GM23248 (cell line): ENCODE measurements at regions not wholly inside any gene's neighbourhood (a gene's known extent, or its start where the extent isn't known, plus 50 kb on each side); places are given as distances from the start of the nearest gene placed in this dataset.

Experiments
- DNase-seq: peaks from one replicate; pipeline ENCODE4 v3.0.0-alpha.2; 2015
- H2AFZ ChIP-seq: fragments of 200-600 bp; sonication (generic); 2 replicates; pipeline ENCODE4 v1.6.1; 2016; ENCODE audit warnings: antibody characterized with exemption
- H3F3A ChIP-seq: fragments of 200-600 bp; sonication (generic); 2 replicates; pipeline ENCODE4 v1.6.1; 2016; ENCODE audit warnings: mild to moderate bottlenecking, antibody characterized with exemption, mixed run types; ENCODE audit not compliant: insufficient read depth
- H3K27ac ChIP-seq: fragments of 200-600 bp; sonication (generic); 2 replicates; pipeline ENCODE4 v1.5.1; 2016; ENCODE audit warnings: mild to moderate bottlenecking
- H3K27me3 ChIP-seq: fragments of 200-600 bp; sonication (generic); replicated peaks from 2 replicates; pipeline ENCODE4 v1.6.1; 2016; ENCODE audit warnings: mild to moderate bottlenecking; ENCODE audit not compliant: insufficient read depth
- H3K36me3 ChIP-seq: fragments of 200-600 bp; sonication (generic); 2 replicates; pipeline ENCODE4 v1.6.1; 2016; ENCODE audit warnings: low read depth, mild to moderate bottlenecking
- H3K4me1 ChIP-seq: fragments of 200-600 bp; sonication (generic); 2 replicates; pipeline ENCODE4 v1.6.1; 2016; ENCODE audit warnings: mild to moderate bottlenecking; ENCODE audit not compliant: insufficient read depth
- H3K4me2 ChIP-seq: fragments of 200-600 bp; sonication (generic); one replicate; pipeline ENCODE4 v1.6.1; 2016; ENCODE audit warnings: mild to moderate bottlenecking; ENCODE audit not compliant: unreplicated experiment
- H3K4me3 ChIP-seq: fragments of 200-600 bp; sonication (generic); 2 replicates; pipeline ENCODE4 v1.5.1; 2016; ENCODE audit warnings: mild to moderate bottlenecking
- H3K79me2 ChIP-seq: fragments of 200-600 bp; sonication (generic); 2 replicates; pipeline ENCODE4 v1.6.1; 2016; ENCODE audit warnings: mild to moderate bottlenecking; ENCODE audit not compliant: insufficient read depth
- H3K9ac ChIP-seq: fragments of 200-600 bp; sonication (generic); 2 replicates; pipeline ENCODE4 v1.6.1; 2016; ENCODE audit warnings: mild to moderate bottlenecking
- H3K9me2 ChIP-seq: fragments of 200-600 bp; sonication (generic); 2 replicates; pipeline ENCODE4 v1.6.1; 2016; ENCODE audit warnings: mixed run types, mild to moderate bottlenecking, moderate library complexity; ENCODE audit not compliant: insufficient read depth
- H3K9me3 ChIP-seq: fragments of 200-600 bp; sonication (generic); one replicate; pipeline ENCODE4 v1.6.1; 2017; ENCODE audit warnings: low read depth
- H4K20me1 ChIP-seq: fragments of 200-600 bp; sonication (generic); 2 replicates; pipeline ENCODE4 v1.6.0; 2016; ENCODE audit not compliant: insufficient read depth
- EZH2 ChIP-seq: fragments of 200-600 bp; sonication (generic); IDR thresholded peaks from 2 replicates; pipeline ENCODE4 v1.6.1; 2018; ENCODE audit warnings: antibody characterized with exemption, mild to moderate bottlenecking; ENCODE audit not compliant: insufficient read depth, poor library complexity, severe bottlenecking
- EZH2phosphoT487 ChIP-seq: fragments of 200-600 bp; sonication (generic); IDR thresholded peaks from 2 replicates; pipeline ENCODE4 v1.6.1; 2018; ENCODE audit warnings: antibody characterized with exemption, moderate library complexity, mild to moderate bottlenecking, low read depth; ENCODE audit not compliant: insufficient read depth
- WGBS, 2 experiments: methylation state at CpG; one replicate each; pipeline ENCODE4 v1.1.6; 2015 to 2017; ENCODE audit warnings: low lambda C conversion rate in 2 of 2, low coverage in 1 of 2; ENCODE audit errors: missing lambda C conversion rate in 2 of 2; 5-methylcytosine and 5-hydroxymethylcytosine counted together
- in situ Hi-C: fragments of 300-500 bp; cut with MboI; formaldehyde crosslinking; loops from 2 replicates; pipeline ENCODE4 v1.15.0; 2020

DNA sequence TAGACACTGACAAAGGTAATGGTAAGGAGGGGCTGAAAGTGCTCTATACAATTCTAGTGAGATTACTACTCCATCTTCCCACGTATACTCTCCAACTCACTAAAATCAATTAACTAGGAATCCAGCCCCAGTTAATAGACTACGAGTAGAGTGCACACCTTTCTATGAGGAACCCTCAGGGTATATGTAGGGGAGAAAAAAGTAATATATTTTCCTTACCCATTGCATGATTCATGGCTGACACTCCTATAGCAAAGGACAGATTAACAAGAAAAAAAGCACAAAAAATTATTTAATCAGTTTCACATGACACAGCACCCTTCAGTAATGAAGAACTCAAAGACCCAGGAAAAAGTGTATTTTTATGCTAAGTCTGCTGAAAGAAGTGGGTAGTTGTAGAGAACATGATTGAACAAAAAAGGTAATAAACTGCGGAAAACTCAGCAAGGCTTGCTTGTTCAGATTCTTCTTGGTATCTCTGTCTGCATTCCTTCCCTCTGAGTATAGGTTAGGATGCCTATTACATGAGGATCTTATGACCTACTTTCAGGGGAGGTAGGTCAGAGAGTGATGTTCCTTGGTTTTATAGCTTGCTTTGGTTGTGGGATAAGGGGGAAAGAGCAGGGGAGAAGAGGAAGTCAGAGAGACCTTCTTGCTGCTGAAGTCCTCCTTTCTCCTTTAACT, 342.0 kb upstream of the DLGAP1 start:
- H3K36me3 ChIP-seq: no peaks in the 10 kb centered on the region
- WGBS, 2 experiments: 10 to 13% methylated on average over 3 of the region's 3 CpGs
- no peak overlapping the region for H3K4me2 ChIP-seq
- in situ Hi-C loops: no loop called here
- DNase-seq: no peak
- H3K4me3 ChIP-seq: no peak overlapping the region
- H3F3A ChIP-seq: no peaks in the 10 kb centered on the region
- TF ChIP-seq EZH2 (no peak), EZH2phosphoT487 (no peak)
- no peak overlapping the region for H3K27ac ChIP-seq
- H3K9me3 ChIP-seq: no peaks in the 10 kb centered on the region
- no peaks in the 10 kb centered on the region for H4K20me1 ChIP-seq
- H3K4me1 ChIP-seq: no peaks in the 10 kb centered on the region
- H3K9ac ChIP-seq: no peak overlapping the region
- no peaks in the 10 kb centered on the region for H3K27me3 ChIP-seq
- no peaks in the 10 kb centered on the region for H3K79me2 ChIP-seq
- H2AFZ ChIP-seq: no peak overlapping the region
- no peaks in the 10 kb centered on the region for H3K9me2 ChIP-seq

DNA sequence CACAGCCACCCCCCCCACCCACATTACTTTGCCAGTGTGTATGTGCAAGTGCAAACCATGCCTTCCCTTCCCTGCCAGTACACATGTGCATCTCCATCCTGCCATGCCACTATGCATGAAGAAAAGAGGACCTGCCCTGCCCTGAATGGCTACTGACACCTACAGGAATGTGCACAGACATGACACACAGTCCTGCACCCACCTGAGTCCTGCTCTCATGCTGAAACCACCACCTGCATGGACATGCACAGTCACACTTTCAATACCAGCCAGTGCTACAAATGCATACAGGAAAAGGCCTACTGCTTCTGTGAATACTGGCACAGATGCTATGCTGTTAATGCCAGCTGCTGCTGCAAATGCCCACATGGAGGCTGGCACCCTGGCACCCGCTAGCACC, 334.4 kb upstream of the DLGAP1 start:
- Histone ChIP-seq H2AFZ (no peak overlapping the region), H3K36me3 (no peaks in the 10 kb centered on the region), H3K4me2 (no peak overlapping the region), H4K20me1 (no peaks in the 10 kb centered on the region), H3K4me3 (no peak overlapping the region), H3K9me3 (no peaks in the 10 kb centered on the region), H3K9me2 (no peaks in the 10 kb centered on the region), H3K9ac (no peak overlapping the region), H3K27me3 (no peaks in the 10 kb centered on the region), H3K27ac (no peak overlapping the region), H3K4me1 (no peaks in the 10 kb centered on the region), H3F3A (no peaks in the 10 kb centered on the region), H3K79me2 (no peaks in the 10 kb centered on the region)
- in situ Hi-C loops: no loop called here
- no peak for DNase-seq
- 9 to 38% methylated on average over 1 of the region's 1 CpG for WGBS, 2 experiments
- TF ChIP-seq EZH2phosphoT487 (no peak), EZH2 (no peak)

DNA sequence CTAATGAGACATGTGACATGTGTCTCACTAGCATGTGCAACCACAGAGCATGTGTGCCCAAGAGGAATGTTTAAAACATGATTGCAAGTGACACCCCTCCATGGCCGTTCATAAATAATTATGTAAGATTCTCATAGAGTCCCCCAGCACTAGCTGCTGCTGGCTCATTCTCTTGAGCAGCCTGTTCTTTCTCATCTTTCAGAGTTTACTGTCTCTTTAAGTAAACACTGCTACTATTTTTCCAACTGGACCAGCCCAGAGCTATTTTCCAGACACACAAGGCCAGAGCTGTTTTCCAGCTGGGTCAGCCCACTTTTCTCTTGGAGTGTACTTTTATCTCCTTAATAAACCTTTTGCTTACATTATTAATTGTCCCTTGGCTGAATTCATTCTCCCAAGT, 326.8 kb upstream of the DLGAP1 start:
- no peaks in the 10 kb centered on the region for H3K27me3 ChIP-seq
- H3K4me2 ChIP-seq: no peak overlapping the region
- no peaks in the 10 kb centered on the region for H3K79me2 ChIP-seq
- H4K20me1 ChIP-seq: no peaks in the 10 kb centered on the region
- no peak overlapping the region for H2AFZ ChIP-seq
- no peaks in the 10 kb centered on the region for H3F3A ChIP-seq
- no peaks in the 10 kb centered on the region for H3K36me3 ChIP-seq
- in situ Hi-C loops: no loop called here
- WGBS, 2 experiments: 0 to 6% methylated on average over 1 of the region's 1 CpG
- DNase-seq: no peak
- no peak overlapping the region for H3K4me3 ChIP-seq
- H3K4me1 ChIP-seq: no peaks in the 10 kb centered on the region
- H3K9me3 ChIP-seq: no peaks in the 10 kb centered on the region
- H3K9ac ChIP-seq: no peak overlapping the region
- no peak for TF ChIP-seq EZH2
- no peak for TF ChIP-seq EZH2phosphoT487
- no peaks in the 10 kb centered on the region for H3K9me2 ChIP-seq
- no peak overlapping the region for H3K27ac ChIP-seq

DNA sequence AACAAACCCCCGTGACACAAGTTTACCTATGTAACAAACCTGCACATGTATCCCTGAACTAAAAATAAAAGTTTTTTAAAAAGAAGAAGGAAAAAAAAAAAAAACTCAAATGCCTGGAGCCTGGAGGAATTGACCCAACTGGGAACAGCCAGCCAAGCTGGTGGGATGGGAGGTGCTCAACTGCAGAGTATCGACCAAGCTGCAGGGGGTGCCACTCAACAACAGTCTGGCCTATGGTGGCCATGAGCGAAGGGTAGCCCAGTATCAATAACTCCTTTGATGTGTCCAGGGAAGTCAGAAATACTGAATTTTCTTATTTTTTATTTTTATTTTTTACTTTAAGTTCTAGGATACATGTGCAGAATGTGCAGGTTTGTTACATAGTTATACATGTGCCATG, 310.3 kb upstream of the DLGAP1 start:
- TF ChIP-seq EZH2: no peak
- no peak for TF ChIP-seq EZH2phosphoT487
- no peak overlapping the region for H3K4me3 ChIP-seq
- H3K9me3 ChIP-seq: peaks cover 3% of the 10 kb centered on the region
- in situ Hi-C loops: no loop called here
- no peaks in the 10 kb centered on the region for H3K36me3 ChIP-seq
- H3K27me3 ChIP-seq: no peaks in the 10 kb centered on the region
- no peak overlapping the region for H2AFZ ChIP-seq
- no peaks in the 10 kb centered on the region for H3K4me1 ChIP-seq
- whole genome bisulfite sequencing, 2 experiments: 29 to 41% methylated on average over 3 of the region's 3 CpGs
- no peaks in the 10 kb centered on the region for H3K9me2 ChIP-seq
- no peak for DNase-seq
- H3K27ac ChIP-seq: no peak overlapping the region
- H3K79me2 ChIP-seq: no peaks in the 10 kb centered on the region
- H3F3A ChIP-seq: no peaks in the 10 kb centered on the region
- no peak overlapping the region for H3K9ac ChIP-seq
- H3K4me2 ChIP-seq: no peak overlapping the region
- H4K20me1 ChIP-seq: no peaks in the 10 kb centered on the region

DNA sequence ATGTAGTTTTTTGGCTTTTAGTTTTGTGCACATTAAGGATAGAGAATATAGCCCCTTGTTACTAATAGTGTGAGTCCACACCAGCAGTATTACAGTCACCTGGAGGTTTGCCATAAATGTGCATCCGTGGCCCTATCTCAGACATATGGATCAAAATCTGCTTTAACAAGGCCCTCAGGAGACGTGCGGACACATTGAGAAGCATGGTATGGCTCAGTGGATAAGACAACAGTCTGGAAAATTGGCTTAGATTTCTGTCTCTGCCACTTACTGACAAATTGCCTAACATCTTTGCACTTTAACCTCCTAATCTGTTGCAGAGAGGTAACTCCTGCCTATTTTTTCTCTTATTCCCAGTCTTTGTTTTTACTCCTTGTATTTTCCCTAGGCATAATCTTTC, 307.2 kb upstream of the DLGAP1 start:
- H3K27ac ChIP-seq: no peak overlapping the region
- H2AFZ ChIP-seq: no peak overlapping the region
- no peak overlapping the region for H3K4me3 ChIP-seq
- H3K4me2 ChIP-seq: no peak overlapping the region
- H3K9me2 ChIP-seq: no peaks in the 10 kb centered on the region
- DNase-seq: no peak
- no peak overlapping the region for H3K9ac ChIP-seq
- no peaks in the 10 kb centered on the region for H3F3A ChIP-seq
- no peaks in the 10 kb centered on the region for H3K4me1 ChIP-seq
- H3K79me2 ChIP-seq: no peaks in the 10 kb centered on the region
- H3K27me3 ChIP-seq: no peaks in the 10 kb centered on the region
- peaks cover 3% of the 10 kb centered on the region for H3K9me3 ChIP-seq
- in situ Hi-C loops: no loop called here
- H4K20me1 ChIP-seq: no peaks in the 10 kb centered on the region
- WGBS, 2 experiments: 4 to 6% methylated on average over 3 of the region's 3 CpGs
- TF ChIP-seq EZH2phosphoT487 (no peak), EZH2 (no peak)
- H3K36me3 ChIP-seq: no peaks in the 10 kb centered on the region
